ENCODE measurements at regions not wholly inside any gene's neighbourhood (a gene's known extent, or its start where the extent isn't known, plus 50 kb on each side); places are given as distances from the start of the nearest gene placed in this dataset.
"Not testable (repeated sequence)": the region's sequence is repeated elsewhere in the genome, so short reads cannot be mapped to it uniquely, and the experiment has no call there.

- intact Hi-C loops (cut with DNase I; ENCODE audit: low total_unique reads): no loop called here
- no peak for DNase-seq (ENCODE audit: low spot score in 2 of 2)
- WGBS, 2 donors: 48 to 56% methylated on average over 2 of the region's 2 CpGs
- no peak overlapping the region for H3K4me3 ChIP-seq (ENCODE audit: low read depth, poor library complexity, severe bottlenecking)
- TF ChIP-seq CTCF (IDR thresholded peaks at IDR 0.05): no peak
- no peak for TF ChIP-seq POLR2A (IDR thresholded peaks at IDR 0.05)
Observed at GRCh38 chr3:86766331-86766730, 224.6 kb downstream of the VGLL3 start.

- intact Hi-C loops (cut with DNase I; ENCODE audit: low total_unique reads); H3K4me3 ChIP-seq (ENCODE audit: low read depth, poor library complexity, severe bottlenecking): not testable (repeated sequence)
- DNase-seq (ENCODE audit: low spot score in 2 of 2): peak in 1 of 2 donors; percentile 58
- WGBS, 2 donors: 93 to 96% methylated on average over 24 to 43 of the region's 44 CpGs
Observed at GRCh38 chr3:86757322-86758179, 233.4 kb downstream of the VGLL3 start.

- TF ChIP-seq POLR2A (IDR thresholded peaks at IDR 0.05): no peak
- no peak for TF ChIP-seq CTCF (IDR thresholded peaks at IDR 0.05)
- H3K4me3 ChIP-seq (ENCODE audit: low read depth, poor library complexity, severe bottlenecking): no peak overlapping the region
- 65 to 76% methylated on average over 6 of the region's 6 CpGs for WGBS, 2 donors
- intact Hi-C loops (cut with DNase I; ENCODE audit: low total_unique reads): no loop called here
- no peak for DNase-seq (ENCODE audit: low spot score in 2 of 2)
Observed at GRCh38 chr3:86748015-86748414, 242.9 kb downstream of the VGLL3 start.

GRCh38 chr3:86744051-86744450, 246.9 kb downstream of the VGLL3 start:
- intact Hi-C loops (cut with DNase I; ENCODE audit: low total_unique reads): no loop called here
- no peak for TF ChIP-seq POLR2A (IDR thresholded peaks at IDR 0.05)
- TF ChIP-seq CTCF (IDR thresholded peaks at IDR 0.05): no peak

GRCh38 chr3:86743233-86743632, 247.7 kb downstream of the VGLL3 start:
- intact Hi-C loops (cut with DNase I; ENCODE audit: low total_unique reads): no loop called here
- H3K4me3 ChIP-seq (ENCODE audit: low read depth, poor library complexity, severe bottlenecking): no peak overlapping the region
- 68 to 87% methylated on average over 1 of the region's 1 CpG for WGBS, 2 donors
- TF ChIP-seq POLR2A (IDR thresholded peaks at IDR 0.05) (no peak), CTCF (IDR thresholded peaks at IDR 0.05) (no peak)
- no peak for DNase-seq (ENCODE audit: low spot score in 2 of 2)

More at GRCh38 chr3:86744051-86744450, 246.9 kb downstream of the VGLL3 start:
- no peak overlapping the region for H3K4me3 ChIP-seq (ENCODE audit: low read depth, poor library complexity, severe bottlenecking)
- no peak for DNase-seq (ENCODE audit: low spot score in 2 of 2)
- 45 to 69% methylated on average over 1 of the region's 1 CpG for WGBS, 2 donors

GRCh38 chr3:86740751-86741150, 250.2 kb downstream of the VGLL3 start:
- no peak for TF ChIP-seq POLR2A (IDR thresholded peaks at IDR 0.05)
- TF ChIP-seq CTCF (IDR thresholded peaks at IDR 0.05): no peak
- intact Hi-C loops (cut with DNase I; ENCODE audit: low total_unique reads): no loop called here
- 75 to 77% methylated on average over 3 of the region's 3 CpGs for WGBS, 2 donors
- no peak overlapping the region for H3K4me3 ChIP-seq (ENCODE audit: low read depth, poor library complexity, severe bottlenecking)
- DNase-seq (ENCODE audit: low spot score in 2 of 2): no peak

All from lower leg skin (tissue), 4 donors.